IPS DF 6.9 (cell line): ENCODE measurements at regions not wholly inside any gene's neighbourhood (a gene's known extent, or its start where the extent isn't known, plus 50 kb on each side); places are given as distances from the start of the nearest gene placed in this dataset.
"Not testable (repeated sequence)": the region's sequence is repeated elsewhere in the genome, so short reads cannot be mapped to it uniquely, and the experiment has no call there.

ENCODE experiments used
- DNase-seq: peaks from one replicate; pipeline ENCODE4 v3.0.0-alpha.2; 2013; ENCODE audit warnings: low read depth, low spot score
- H3K27ac ChIP-seq: one replicate; pipeline ENCODE4 v1.5.1; 2013; ENCODE audit warnings: low read length, control low read depth
- H3K27me3 ChIP-seq: 2 replicates; pipeline ENCODE4 v1.6.1; 2013; ENCODE audit warnings: mild to moderate bottlenecking, low read length; ENCODE audit not compliant: control insufficient read depth, insufficient read depth
- H3K36me3 ChIP-seq: 2 replicates; pipeline ENCODE4 v1.6.1; 2013; ENCODE audit warnings: low read length; ENCODE audit not compliant: control insufficient read depth, insufficient read depth
- H3K4me1 ChIP-seq: 2 replicates; pipeline ENCODE4 v1.6.1; 2013; ENCODE audit warnings: low read length; ENCODE audit not compliant: control insufficient read depth, insufficient read depth
- H3K4me3 ChIP-seq: 2 replicates; pipeline ENCODE4 v1.5.1; 2013; ENCODE audit warnings: mild to moderate bottlenecking, low read length
- H3K9me3 ChIP-seq: 2 replicates; pipeline ENCODE4 v1.6.1; 2013; ENCODE audit warnings: low read length, inconsistent platforms; ENCODE audit not compliant: control insufficient read depth, insufficient read depth
- WGBS: extraction: QIAGEN DNeasy Blood & Tissue Kit; methylation state at CpG from one replicate; pipeline ENCODE4 v1.1.7; 2013; ENCODE audit warnings: mixed read lengths, missing lambda C conversion rate; ENCODE audit not compliant: insufficient read length, insufficient coverage; 5-methylcytosine and 5-hydroxymethylcytosine counted together

GRCh38 chr2:49755777-49756176 is 601.5 kb upstream of the FSHR start:
- H3K9me3 ChIP-seq, result no peaks in the 10 kb centered on the region
- no peaks in the 10 kb centered on the region for H3K36me3 ChIP-seq

GRCh38 chr2:49754381-49754780 is 600.1 kb upstream of the FSHR start:
- no peaks in the 10 kb centered on the region for H3K27me3 ChIP-seq
- no peak for DNase-seq
- H3K4me1 ChIP-seq, result no peaks in the 10 kb centered on the region
- H3K9me3 ChIP-seq, result no peaks in the 10 kb centered on the region
- no peaks in the 10 kb centered on the region for H3K36me3 ChIP-seq
- H3K4me3 ChIP-seq, result no peak overlapping the region
- 100% methylated on average over 1 of the region's 3 CpGs for WGBS
- no peak overlapping the region for H3K27ac ChIP-seq

More at GRCh38 chr2:49755777-49756176, 601.5 kb upstream of the FSHR start:
- Histone ChIP-seq H3K27ac (no peak overlapping the region), H3K27me3 (no peaks in the 10 kb centered on the region), H3K4me3 (no peak overlapping the region), H3K4me1 (no peaks in the 10 kb centered on the region)
- WGBS, result no CpG with 5 or more reads among the region's 3 CpGs
- DNase-seq, result no peak

GRCh38 chr2:49753344-49753985 is 599.1 kb upstream of the FSHR start:
- H3K27me3 ChIP-seq, result no peaks in the 10 kb centered on the region
- H3K4me3 ChIP-seq, result no peak overlapping the region
- no peaks in the 10 kb centered on the region for H3K36me3 ChIP-seq
- no peaks in the 10 kb centered on the region for H3K4me1 ChIP-seq
- H3K27ac ChIP-seq, result no peak overlapping the region
- no peaks in the 10 kb centered on the region for H3K9me3 ChIP-seq
- DNase-seq, result no peak
- no CpG with 5 or more reads among the region's 8 CpGs for WGBS

GRCh38 chr2:49737606-49738005 is 583.3 kb upstream of the FSHR start:
- Histone ChIP-seq H3K4me1 (no peaks in the 10 kb centered on the region), H3K36me3 (no peaks in the 10 kb centered on the region), H3K27ac (no peak overlapping the region), H3K27me3 (no peaks in the 10 kb centered on the region), H3K9me3 (no peaks in the 10 kb centered on the region), H3K4me3 (no peak overlapping the region)
- DNase-seq, result no peak
- no CpG with 5 or more reads among the region's 2 CpGs for WGBS

GRCh38 chr2:49732924-49733323 is 578.6 kb upstream of the FSHR start:
- not testable (repeated sequence) for H3K27me3 ChIP-seq, H3K36me3 ChIP-seq, H3K27ac ChIP-seq, DNase-seq, H3K4me1 ChIP-seq, H3K9me3 ChIP-seq, H3K4me3 ChIP-seq
- WGBS, result no CpG with 5 or more reads among the region's 4 CpGs

GRCh38 chr2:49719241-49719640 is 564.9 kb upstream of the FSHR start:
- Histone ChIP-seq H3K36me3 (no peaks in the 10 kb centered on the region), H3K9me3 (no peaks in the 10 kb centered on the region)

GRCh38 chr2:49715597-49715996 is 561.3 kb upstream of the FSHR start:
- WGBS, result no CpG with 5 or more reads among the region's 4 CpGs
- H3K4me3 ChIP-seq, result no peak overlapping the region
- no peaks in the 10 kb centered on the region for H3K4me1 ChIP-seq
- no peaks in the 10 kb centered on the region for H3K27me3 ChIP-seq
- no peak for DNase-seq
- no peak overlapping the region for H3K27ac ChIP-seq
- no peaks in the 10 kb centered on the region for H3K9me3 ChIP-seq
- no peaks in the 10 kb centered on the region for H3K36me3 ChIP-seq

More at GRCh38 chr2:49719241-49719640, 564.9 kb upstream of the FSHR start:
- H3K4me3 ChIP-seq, result no peak overlapping the region
- no peaks in the 10 kb centered on the region for H3K4me1 ChIP-seq
- DNase-seq, result no peak
- no peaks in the 10 kb centered on the region for H3K27me3 ChIP-seq
- no peak overlapping the region for H3K27ac ChIP-seq

GRCh38 chr2:49714454-49714853 is 560.1 kb upstream of the FSHR start:
- no peaks in the 10 kb centered on the region for H3K36me3 ChIP-seq
- DNase-seq, result no peak
- no peaks in the 10 kb centered on the region for H3K4me1 ChIP-seq
- no peak overlapping the region for H3K4me3 ChIP-seq
- no peaks in the 10 kb centered on the region for H3K27me3 ChIP-seq
- H3K27ac ChIP-seq, result no peak overlapping the region
- WGBS, result no CpG with 5 or more reads among the region's 2 CpGs
- no peaks in the 10 kb centered on the region for H3K9me3 ChIP-seq

GRCh38 chr2:49702740-49703139 is 548.4 kb upstream of the FSHR start:
- Histone ChIP-seq H3K27ac (no peak overlapping the region), H3K36me3 (no peaks in the 10 kb centered on the region), H3K4me3 (no peak overlapping the region), H3K9me3 (no peaks in the 10 kb centered on the region), H3K27me3 (no peaks in the 10 kb centered on the region), H3K4me1 (no peaks in the 10 kb centered on the region)
- no CpG with 5 or more reads among the region's 3 CpGs for WGBS
- no peak for DNase-seq

GRCh38 chr2:49693961-49694360 is 539.6 kb upstream of the FSHR start:
- DNase-seq, result no peak
- Histone ChIP-seq H3K27ac (no peak overlapping the region), H3K27me3 (no peaks in the 10 kb centered on the region)

GRCh38 chr2:49692022-49692421 is 537.7 kb upstream of the FSHR start:
- H3K4me1 ChIP-seq, H3K9me3 ChIP-seq, H3K27me3 ChIP-seq, DNase-seq, H3K4me3 ChIP-seq, H3K36me3 ChIP-seq, H3K27ac ChIP-seq: not testable (repeated sequence)
- no CpG with 5 or more reads among the region's 2 CpGs for WGBS

More at GRCh38 chr2:49693961-49694360, 539.6 kb upstream of the FSHR start:
- Histone ChIP-seq H3K36me3 (no peaks in the 10 kb centered on the region), H3K4me3 (no peak overlapping the region), H3K4me1 (no peaks in the 10 kb centered on the region), H3K9me3 (no peaks in the 10 kb centered on the region)
